PC-9 (cell line): ENCODE measurements at regions not wholly inside any gene's neighbourhood (a gene's known extent, or its start where the extent isn't known, plus 50 kb on each side); places are given as distances from the start of the nearest gene placed in this dataset.

Experiments
- BruUV-seq: library from RNA; stranded (reverse); fragments of 400-500 nt; replicated peaks from 2 replicates; lab custom pipeline; 2021; lab: Mats Ljungman, UMichigan
- CTCF ChIA-PET: fragments of 300-600 bp; sonication (Branson Sonifier 250); formaldehyde crosslinking; loops from one replicate; lab custom pipeline; 2022; ENCODE audit warnings: antibody characterized with exemption; lab: Charles Lee
- POLR2A ChIA-PET: fragments of 300-600 bp; sonication (Branson Sonifier 250); formaldehyde crosslinking; loops from one replicate; lab custom pipeline; 2022; ENCODE audit warnings: antibody characterized with exemption; ENCODE audit not compliant: unreplicated experiment; lab: Charles Lee
- DNase-seq, 2 experiments: peaks; one replicate each; pipeline versions ENCODE4 v3.0.0 to v3.0.0-alpha.2; 2015 to 2022; ENCODE audit warnings: mixed read lengths in 1 of 2
- H2AFZ ChIP-seq: fragments of 200-600 bp; sonication (generic); 2 replicates; pipeline ENCODE4 v1.8.1; 2017; ENCODE audit warnings: antibody characterized with exemption
- H3F3A ChIP-seq: fragments of 200-600 bp; sonication (generic); 2 replicates; pipeline ENCODE4 v1.8.1; 2017; ENCODE audit warnings: antibody characterized with exemption, mild to moderate bottlenecking, low read depth; ENCODE audit not compliant: insufficient read depth
- H3K27ac ChIP-seq: fragments of 200-600 bp; sonication (generic); 2 replicates; pipeline ENCODE4 v1.6.1; 2016; ENCODE audit warnings: mixed run types
- H3K27me3 ChIP-seq: fragments of 200-600 bp; sonication (generic); 2 replicates; pipeline ENCODE4 v1.6.1; 2016; ENCODE audit warnings: low read depth, mixed run types; ENCODE audit not compliant: insufficient read depth
- H3K36me3 ChIP-seq: fragments of 200-600 bp; sonication (generic); 2 replicates; pipeline ENCODE4 v1.6.1; 2016; ENCODE audit warnings: low read depth, mixed run types
- H3K4me1 ChIP-seq: fragments of 200-600 bp; sonication (generic); replicated peaks from 2 replicates; pipeline ENCODE4 v1.6.1; 2016; ENCODE audit warnings: mixed run types; ENCODE audit not compliant: insufficient read depth
- H3K4me2 ChIP-seq: fragments of 200-600 bp; sonication (generic); 2 replicates; pipeline ENCODE4 v1.6.1; 2017; ENCODE audit warnings: mixed run types
- H3K4me3 ChIP-seq: fragments of 200-600 bp; sonication (generic); 2 replicates; pipeline ENCODE4 v1.6.1; 2016; ENCODE audit warnings: mixed run types
- H3K79me2 ChIP-seq: fragments of 200-600 bp; sonication (generic); 2 replicates; pipeline ENCODE4 v1.6.1; 2017; ENCODE audit warnings: low read depth, mixed run types
- H3K9me2 ChIP-seq: fragments of 200-600 bp; sonication (generic); 2 replicates; pipeline ENCODE4 v1.8.1; 2017; ENCODE audit warnings: mild to moderate bottlenecking; ENCODE audit not compliant: insufficient read depth
- H3K9me3 ChIP-seq: fragments of 200-600 bp; sonication (generic); 2 replicates; pipeline ENCODE4 v1.8.1; 2016; ENCODE audit warnings: low read depth; ENCODE audit not compliant: insufficient read depth
- H4K20me1 ChIP-seq: fragments of 200-600 bp; sonication (generic); 2 replicates; pipeline ENCODE4 v1.8.1; 2017; ENCODE audit not compliant: insufficient read depth
- EZH2 ChIP-seq: fragments of 200-600 bp; sonication (generic); IDR thresholded peaks from 2 replicates; pipeline ENCODE4 v1.8.0; 2017; ENCODE audit warnings: antibody characterized with exemption, low read depth
- intact Hi-C: fragments of 100-400 bp; cut with micrococcal nuclease; formaldehyde crosslinking; loops from one replicate; pipeline ENCODE4 v1.10.0; 2022; ENCODE audit not compliant: unreplicated experiment
- TF ChIP-seq, protein P1 (sequence below): fragments of 200-600 bp; sonication (generic); conservative IDR thresholded peaks from 2 replicates; pipeline ENCODE4 v1.6.1; 2017; ENCODE audit warnings: mixed run types, antibody characterized with exemption, mild to moderate bottlenecking, moderate library complexity

GRCh38 chr12:114858388-114859146 is 174.6 kb upstream of the TBX3 start:
- no peak for TF ChIP-seq EZH2
- TF ChIP-seq, protein P1, sequence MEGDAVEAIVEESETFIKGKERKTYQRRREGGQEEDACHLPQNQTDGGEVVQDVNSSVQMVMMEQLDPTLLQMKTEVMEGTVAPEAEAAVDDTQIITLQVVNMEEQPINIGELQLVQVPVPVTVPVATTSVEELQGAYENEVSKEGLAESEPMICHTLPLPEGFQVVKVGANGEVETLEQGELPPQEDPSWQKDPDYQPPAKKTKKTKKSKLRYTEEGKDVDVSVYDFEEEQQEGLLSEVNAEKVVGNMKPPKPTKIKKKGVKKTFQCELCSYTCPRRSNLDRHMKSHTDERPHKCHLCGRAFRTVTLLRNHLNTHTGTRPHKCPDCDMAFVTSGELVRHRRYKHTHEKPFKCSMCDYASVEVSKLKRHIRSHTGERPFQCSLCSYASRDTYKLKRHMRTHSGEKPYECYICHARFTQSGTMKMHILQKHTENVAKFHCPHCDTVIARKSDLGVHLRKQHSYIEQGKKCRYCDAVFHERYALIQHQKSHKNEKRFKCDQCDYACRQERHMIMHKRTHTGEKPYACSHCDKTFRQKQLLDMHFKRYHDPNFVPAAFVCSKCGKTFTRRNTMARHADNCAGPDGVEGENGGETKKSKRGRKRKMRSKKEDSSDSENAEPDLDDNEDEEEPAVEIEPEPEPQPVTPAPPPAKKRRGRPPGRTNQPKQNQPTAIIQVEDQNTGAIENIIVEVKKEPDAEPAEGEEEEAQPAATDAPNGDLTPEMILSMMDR: 0 out of 2 replicates have a peak, but pooled peaks have one; percentile 17
- Histone ChIP-seq H2AFZ (no peak overlapping the region), H3K79me2 (no peaks in the 10 kb centered on the region), H3K27ac (no peak overlapping the region), H3F3A (no peaks in the 10 kb centered on the region), H3K4me2 (no peak overlapping the region), H3K36me3 (no peaks in the 10 kb centered on the region), H3K9me2 (no peaks in the 10 kb centered on the region), H3K4me3 (no peak overlapping the region), H3K4me1 (no peaks in the 10 kb centered on the region), H3K9me3 (no peaks in the 10 kb centered on the region), H3K27me3 (peaks cover 18% of the 10 kb centered on the region), H4K20me1 (no peaks in the 10 kb centered on the region)
- CTCF ChIA-PET: no interaction called here
- no TSS peak for BruUV-seq
- intact Hi-C loops: no loop called here
- POLR2A ChIA-PET: no interaction called here
- no peak for DNase-seq

DNA sequence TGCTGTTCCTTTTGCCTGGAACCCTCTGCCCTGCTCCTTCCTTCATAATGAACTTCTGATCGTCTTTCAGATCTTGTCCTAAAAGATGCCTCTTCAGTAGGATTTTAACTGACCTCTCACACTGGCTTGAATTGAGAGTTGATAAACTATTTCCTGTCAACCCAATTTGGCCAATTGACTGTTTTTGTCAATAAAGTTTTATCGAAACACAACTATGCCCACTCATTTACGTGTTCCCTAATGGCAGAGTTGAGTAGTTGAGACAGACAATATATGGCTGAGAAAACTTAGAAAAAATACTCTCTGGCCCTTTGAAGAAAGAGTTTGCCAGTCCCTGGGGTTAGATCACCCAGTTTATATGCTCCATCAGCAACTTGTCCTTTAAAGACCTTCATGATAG is 171.7 kb upstream of the TBX3 start:
- CTCF ChIA-PET: no interaction called here
- intact Hi-C loops: no loop called here
- no peak overlapping the region for H3K4me2 ChIP-seq

GRCh38 chr12:114852976-114853529 is 169.1 kb upstream of the TBX3 start:
- 0 out of 2 replicates have a peak, but pooled peaks cover 2% of the 10 kb centered on the region for H3K27me3 ChIP-seq
- no peak overlapping the region for H2AFZ ChIP-seq
- DNase-seq: no peak
- H3K79me2 ChIP-seq: no peaks in the 10 kb centered on the region
- POLR2A ChIA-PET: no interaction called here
- no peak for TF ChIP-seq EZH2
- H3F3A ChIP-seq: no peaks in the 10 kb centered on the region
- BruUV-seq: no TSS peak
- H4K20me1 ChIP-seq: no peaks in the 10 kb centered on the region
- no peak overlapping the region for H3K4me2 ChIP-seq
- H3K27ac ChIP-seq: no peak overlapping the region
- no peaks in the 10 kb centered on the region for H3K9me2 ChIP-seq
- intact Hi-C loops: no loop called here
- H3K36me3 ChIP-seq: no peaks in the 10 kb centered on the region
- H3K9me3 ChIP-seq: no peaks in the 10 kb centered on the region
- no peak overlapping the region for H3K4me3 ChIP-seq
- H3K4me1 ChIP-seq: no peaks in the 10 kb centered on the region
- CTCF ChIA-PET: no interaction called here

More for the DNA sequence above, 171.7 kb upstream of the TBX3 start:
- H3K27me3 ChIP-seq: 0 out of 2 replicates have a peak, but pooled peaks cover 2% of the 10 kb centered on the region
- no peaks in the 10 kb centered on the region for H3K4me1 ChIP-seq
- H3K9me3 ChIP-seq: no peaks in the 10 kb centered on the region
- no peaks in the 10 kb centered on the region for H3K79me2 ChIP-seq
- H3K27ac ChIP-seq: no peak overlapping the region
- H3K9me2 ChIP-seq: no peaks in the 10 kb centered on the region
- no peak overlapping the region for H3K4me3 ChIP-seq
- no TSS peak for BruUV-seq
- H2AFZ ChIP-seq: no peak overlapping the region
- TF ChIP-seq, protein P1: no peak
- TF ChIP-seq EZH2: no peak
- H4K20me1 ChIP-seq: no peaks in the 10 kb centered on the region
- no peak for DNase-seq
- no peaks in the 10 kb centered on the region for H3F3A ChIP-seq
- H3K36me3 ChIP-seq: no peaks in the 10 kb centered on the region
- POLR2A ChIA-PET: no interaction called here
